GM23338 (cell line): ENCODE measurements at regions not wholly inside any gene's neighbourhood (a gene's known extent, or its start where the extent isn't known, plus 50 kb on each side); places are given as distances from the start of the nearest gene placed in this dataset.

ENCODE experiments used
- ATAC-seq: fragments of 200-7000 bp; cut with Tn5 transposase; 3 replicates; pipeline ENCODE4 v1.9.1; 2020
- DNase-seq: peaks from one replicate; pipeline ENCODE4 v3.0.0-alpha.2; 2015; ENCODE audit warnings: low spot score
- H2AFZ ChIP-seq: fragments of 200-600 bp; sonication (generic); 2 replicates; pipeline ENCODE4 v1.8.0; 2016; ENCODE audit warnings: antibody characterized with exemption, mild to moderate bottlenecking, moderate library complexity
- H3F3A ChIP-seq: fragments of 200-600 bp; sonication (generic); replicated peaks from 2 replicates; pipeline ENCODE4 v1.8.0; 2017; ENCODE audit warnings: antibody characterized with exemption, mixed run types, low read depth
- H3K27ac ChIP-seq: fragments of 200-600 bp; sonication (generic); 2 replicates; pipeline ENCODE4 v1.6.1; 2016; ENCODE audit warnings: low read depth
- H3K27me3 ChIP-seq: fragments of 200-600 bp; sonication (generic); 2 replicates; pipeline ENCODE4 v1.8.0; 2016; ENCODE audit warnings: mild to moderate bottlenecking, mixed run types, moderate library complexity; ENCODE audit not compliant: insufficient read depth
- H3K36me3 ChIP-seq: fragments of 200-600 bp; sonication (generic); 2 replicates; pipeline ENCODE4 v1.8.0; 2016; ENCODE audit warnings: mild to moderate bottlenecking; ENCODE audit not compliant: insufficient read depth
- H3K4me1 ChIP-seq: fragments of 200-600 bp; sonication (generic); 2 replicates; pipeline ENCODE4 v1.8.0; 2016; ENCODE audit warnings: mild to moderate bottlenecking, moderate library complexity; ENCODE audit not compliant: insufficient read depth
- H3K4me2 ChIP-seq: fragments of 200-600 bp; sonication (generic); 2 replicates; pipeline ENCODE4 v1.7.1; 2017; ENCODE audit warnings: mixed run types
- H3K4me3 ChIP-seq: fragments of 200-600 bp; sonication (generic); 2 replicates; pipeline ENCODE4 v1.6.1; 2016; ENCODE audit warnings: mixed run types
- H3K79me2 ChIP-seq: fragments of 200-600 bp; sonication (generic); replicated peaks from 2 replicates; pipeline ENCODE4 v1.8.0; 2017; ENCODE audit warnings: mild to moderate bottlenecking; ENCODE audit not compliant: insufficient read depth
- H3K9me2 ChIP-seq: fragments of 200-600 bp; sonication (generic); 2 replicates; pipeline ENCODE4 v1.8.0; 2017; ENCODE audit not compliant: insufficient read depth
- H4K20me1 ChIP-seq: fragments of 200-600 bp; sonication (generic); replicated peaks from 2 replicates; pipeline ENCODE4 v1.8.0; 2017; ENCODE audit warnings: mild to moderate bottlenecking; ENCODE audit not compliant: insufficient read depth
- H3K27ac Mint-ChIP-seq: 2 replicates; pipeline ENCODE4 v1.8.0; 2020; ENCODE audit warnings: inconsistent platforms, mild to moderate bottlenecking, moderate library complexity, mixed read lengths
- H3K27me3 Mint-ChIP-seq: 3 replicates; pipeline ENCODE4 v1.8.0; 2022; ENCODE audit warnings: low read depth, mild to moderate bottlenecking, moderate library complexity, mixed read lengths, inconsistent platforms; ENCODE audit not compliant: insufficient read depth, poor library complexity
- H3K36me3 Mint-ChIP-seq: 3 replicates; pipeline ENCODE4 v1.8.0; 2021; ENCODE audit warnings: low read depth, mild to moderate bottlenecking, inconsistent platforms, moderate library complexity, mixed read lengths
- H3K4me1 Mint-ChIP-seq: 3 replicates; pipeline ENCODE4 v1.8.0; 2020; ENCODE audit warnings: mild to moderate bottlenecking, inconsistent platforms, mixed read lengths
- H3K4me3 Mint-ChIP-seq: 3 replicates; pipeline ENCODE4 v1.8.0; 2021; ENCODE audit warnings: moderate library complexity, mild to moderate bottlenecking, inconsistent platforms, mixed read lengths
- H3K9me3 Mint-ChIP-seq: 3 replicates; pipeline ENCODE4 v1.8.0; 2020; ENCODE audit warnings: moderate library complexity, mild to moderate bottlenecking, inconsistent platforms, mixed read lengths
- CREB1 ChIP-seq: fragments of 250-450 bp; sonication (Bioruptor Pico); IDR thresholded peaks from 2 replicates; pipeline ENCODE4 v1.5.0; 2020; ENCODE audit warnings: low read depth, mild to moderate bottlenecking, moderate library complexity
- CTCF ChIP-seq, 2 experiments: fragments of 200-600 bp in 1 of 2; sonication (generic) in 1 of 2; conservative IDR thresholded peaks; 2 replicates each; pipeline versions ENCODE4 v1.5.1 to v1.6.1; 2016 to 2017; ENCODE audit warnings: antibody characterized with exemption in 2 of 2, low read depth in 2 of 2, mild to moderate bottlenecking in 2 of 2, moderate library complexity in 1 of 2
- ETS1 ChIP-seq: IDR thresholded peaks from 2 replicates; pipeline ENCODE4 v1.6.1; 2016; ENCODE audit warnings: antibody characterized with exemption
- EZH2 ChIP-seq: fragments of 200-600 bp; sonication (generic); IDR thresholded peaks from one replicate; pipeline ENCODE4 v1.8.0; 2017; ENCODE audit warnings: antibody characterized with exemption, mild to moderate bottlenecking, low read depth; ENCODE audit not compliant: unreplicated experiment
- EZH2phosphoT487 ChIP-seq: fragments of 200-600 bp; sonication (generic); IDR thresholded peaks from one replicate; pipeline ENCODE4 v1.8.1; 2018; ENCODE audit warnings: antibody characterized with exemption; ENCODE audit not compliant: unreplicated experiment
- JUNB ChIP-seq: IDR thresholded peaks from one replicate; pipeline ENCODE4 v1.6.1; 2016; ENCODE audit warnings: antibody characterized with exemption; ENCODE audit not compliant: unreplicated experiment
- NANOG ChIP-seq: IDR thresholded peaks from 2 replicates; pipeline ENCODE4 v1.6.1; 2016; ENCODE audit warnings: antibody characterized with exemption, borderline replicate concordance
- POLR2AphosphoS5 ChIP-seq: IDR thresholded peaks from 2 replicates; pipeline ENCODE4 v1.6.1; 2016; ENCODE audit warnings: antibody characterized with exemption, low read depth
- REST ChIP-seq: IDR thresholded peaks from one replicate; pipeline ENCODE4 v1.6.1; 2018; ENCODE audit warnings: antibody characterized with exemption; ENCODE audit not compliant: unreplicated experiment
- STAT1 ChIP-seq: IDR thresholded peaks from one replicate; pipeline ENCODE4 v1.6.1; 2016; ENCODE audit warnings: antibody characterized with exemption; ENCODE audit not compliant: unreplicated experiment
- ZNF114 ChIP-seq: fragments of 250-450 bp; sonication (Bioruptor Pico); IDR thresholded peaks from 2 replicates; pipeline ENCODE4 v1.5.0; 2020; ENCODE audit warnings: mild to moderate bottlenecking, moderate library complexity
- ZNF331 ChIP-seq: fragments of 250-450 bp; sonication (Bioruptor Pico); IDR thresholded peaks from 2 replicates; pipeline ENCODE4 v1.5.0; 2020; ENCODE audit warnings: low read depth, mild to moderate bottlenecking, moderate library complexity
- ZNF462 ChIP-seq: fragments of 250-450 bp; sonication (Bioruptor Pico); IDR thresholded peaks from 2 replicates; pipeline ENCODE4 v1.5.0; 2020; ENCODE audit warnings: mild to moderate bottlenecking, moderate library complexity

DNA sequence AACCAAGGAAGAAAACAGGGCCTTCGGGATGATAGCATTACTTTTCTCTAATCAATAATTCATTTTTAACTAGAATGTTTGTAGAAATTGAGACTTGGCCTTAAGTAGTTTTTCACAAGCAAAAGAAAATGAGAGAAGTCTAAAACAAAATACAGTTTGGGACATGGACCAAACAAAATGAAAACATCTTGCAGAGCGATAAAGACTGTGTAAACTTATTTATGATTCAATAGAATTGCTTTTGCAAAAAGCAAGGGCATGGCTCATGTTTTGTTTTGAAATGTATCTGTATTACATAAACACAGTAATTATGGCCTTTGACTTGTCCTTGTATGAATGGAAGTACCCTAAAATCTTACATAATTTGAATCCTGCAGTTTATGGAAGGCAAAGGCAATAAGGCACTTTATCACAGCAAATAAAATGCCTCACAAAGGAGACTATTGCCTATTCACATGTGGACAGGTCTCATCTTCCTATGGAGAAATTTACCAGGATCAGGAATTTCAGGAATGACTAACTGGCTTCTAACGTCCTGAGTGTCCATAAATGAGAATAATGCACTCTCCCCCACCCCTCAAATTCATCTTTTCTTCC, 295.2 kb downstream of the PTEN start:
- ATAC-seq: no peak

More for the DNA sequence above, 295.2 kb downstream of the PTEN start:
- TF ChIP-seq EZH2phosphoT487 (no peak), CREB1 (no peak), ZNF462 (CRISPR knock-in tag) (no peak), ETS1 (no peak), CTCF (conservative IDR thresholded peaks at IDR 0.05; ENCODE audit: low read depth in 2 of 2) (no peak), NANOG (no peak), EZH2 (no peak), ZNF114 (CRISPR knock-in tag) (no peak), STAT1 (no peak), ZNF331 (CRISPR knock-in tag) (no peak), REST (no peak), JUNB (no peak), POLR2AphosphoS5 (no peak)
- Histone ChIP-seq H4K20me1 (no peaks in the 10 kb centered on the region), H3F3A (no peaks in the 10 kb centered on the region), H3K4me1 (no peaks in the 10 kb centered on the region), H3K36me3 (no peaks in the 10 kb centered on the region), H3K4me3 (no peak overlapping the region), H2AFZ (no peak overlapping the region), H3K4me2 (no peak overlapping the region), H3K27me3 (no peaks in the 10 kb centered on the region), H3K9me2 (0 out of 2 replicates have a peak, but pooled peaks cover 4% of the 10 kb centered on the region), H3K27ac (no peak overlapping the region), H3K79me2 (no peaks in the 10 kb centered on the region)
- Mint-ChIP-seq H3K27ac (no peak overlapping the region), H3K4me3 (no peak overlapping the region), H3K9me3 (no peaks in the 10 kb centered on the region), H3K4me1 (no peaks in the 10 kb centered on the region), H3K36me3 (no peaks in the 10 kb centered on the region), H3K27me3 (peaks cover 2% of the 10 kb centered on the region)
- no peak for DNase-seq
